ES-I3 (cell line): ENCODE measurements at regions not wholly inside any gene's neighbourhood (a gene's known extent, or its start where the extent isn't known, plus 50 kb on each side); places are given as distances from the start of the nearest gene placed in this dataset.

ENCODE experiments used
- H3K36me3 ChIP-seq: 2 replicates; pipeline ENCODE4 v1.6.1; 2013; ENCODE audit warnings: mild to moderate bottlenecking, low read length, control low read depth, moderate library complexity; ENCODE audit not compliant: insufficient read depth
- H3K4me1 ChIP-seq: 2 replicates; pipeline ENCODE4 v1.6.1; 2013; ENCODE audit warnings: mild to moderate bottlenecking, control low read depth, low read length; ENCODE audit not compliant: insufficient read depth
- H3K9ac ChIP-seq: 2 replicates; pipeline ENCODE4 v1.6.1; 2013; ENCODE audit warnings: low read depth, mild to moderate bottlenecking, low read length, moderate library complexity
- H3K9me3 ChIP-seq: 2 replicates; pipeline ENCODE4 v1.6.1; 2013; ENCODE audit warnings: mild to moderate bottlenecking, low read length, moderate library complexity; ENCODE audit not compliant: control insufficient read depth, insufficient read depth

DNA sequence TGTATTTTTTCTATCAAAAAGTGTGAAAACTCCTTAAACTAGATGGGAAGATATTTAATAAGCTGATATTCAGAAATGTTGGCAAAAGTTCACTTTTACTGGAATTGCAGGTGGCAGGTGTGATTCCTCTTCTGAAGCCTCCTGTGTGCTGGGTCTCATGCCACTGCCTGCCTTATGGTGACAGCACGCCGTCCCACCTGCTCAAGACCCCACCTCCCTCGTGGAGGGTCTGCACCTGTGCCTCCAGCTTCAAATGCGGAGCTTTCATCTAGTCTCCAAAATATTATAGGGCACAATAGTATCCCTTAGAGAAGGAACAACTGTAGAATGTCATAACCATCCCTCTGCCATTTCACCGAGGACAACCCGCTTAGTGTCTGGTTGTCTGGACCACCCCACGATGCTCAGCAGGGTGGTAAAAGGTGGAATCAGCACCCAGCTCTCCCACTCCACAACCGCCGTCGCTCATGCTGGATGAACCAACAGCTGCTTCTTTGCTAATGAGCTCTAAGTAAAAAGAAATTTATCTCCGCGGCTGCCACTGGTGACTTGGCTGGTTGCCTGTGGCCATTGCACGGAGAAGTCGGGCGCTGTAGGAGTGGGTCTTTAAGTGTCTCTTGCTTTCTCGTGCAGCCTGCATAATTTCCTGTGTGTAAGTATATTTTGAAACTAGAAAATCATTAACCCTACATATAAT is 119.3 kb upstream of the TCERG1L start:
- no peaks in the 10 kb centered on the region for H3K36me3 ChIP-seq
- H3K4me1 ChIP-seq, result no peaks in the 10 kb centered on the region
- no peaks in the 10 kb centered on the region for H3K9me3 ChIP-seq
- no peak overlapping the region for H3K9ac ChIP-seq

DNA sequence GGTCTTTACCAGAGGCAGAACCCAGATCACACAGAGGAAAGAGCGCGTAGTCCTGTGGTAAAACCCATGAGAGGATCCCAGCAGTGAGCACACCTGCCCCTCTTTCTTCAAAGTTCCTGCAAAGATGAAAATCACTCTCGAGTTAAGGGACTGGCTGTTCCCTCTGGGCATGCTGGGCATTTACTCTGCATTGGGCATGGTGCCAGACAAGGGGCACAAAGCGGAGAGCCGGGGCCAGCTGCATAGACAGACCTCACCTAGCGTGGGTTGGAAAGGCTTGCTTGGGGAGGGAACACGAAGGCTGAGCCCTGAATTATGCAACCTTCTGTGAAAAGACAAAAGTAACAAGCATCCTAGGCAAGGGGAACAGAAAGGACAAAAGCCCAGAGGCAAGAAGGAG is 120.0 kb upstream of the TCERG1L start:
- Histone ChIP-seq H3K9me3 (no peaks in the 10 kb centered on the region), H3K4me1 (no peaks in the 10 kb centered on the region), H3K9ac (no peak overlapping the region), H3K36me3 (no peaks in the 10 kb centered on the region)

DNA sequence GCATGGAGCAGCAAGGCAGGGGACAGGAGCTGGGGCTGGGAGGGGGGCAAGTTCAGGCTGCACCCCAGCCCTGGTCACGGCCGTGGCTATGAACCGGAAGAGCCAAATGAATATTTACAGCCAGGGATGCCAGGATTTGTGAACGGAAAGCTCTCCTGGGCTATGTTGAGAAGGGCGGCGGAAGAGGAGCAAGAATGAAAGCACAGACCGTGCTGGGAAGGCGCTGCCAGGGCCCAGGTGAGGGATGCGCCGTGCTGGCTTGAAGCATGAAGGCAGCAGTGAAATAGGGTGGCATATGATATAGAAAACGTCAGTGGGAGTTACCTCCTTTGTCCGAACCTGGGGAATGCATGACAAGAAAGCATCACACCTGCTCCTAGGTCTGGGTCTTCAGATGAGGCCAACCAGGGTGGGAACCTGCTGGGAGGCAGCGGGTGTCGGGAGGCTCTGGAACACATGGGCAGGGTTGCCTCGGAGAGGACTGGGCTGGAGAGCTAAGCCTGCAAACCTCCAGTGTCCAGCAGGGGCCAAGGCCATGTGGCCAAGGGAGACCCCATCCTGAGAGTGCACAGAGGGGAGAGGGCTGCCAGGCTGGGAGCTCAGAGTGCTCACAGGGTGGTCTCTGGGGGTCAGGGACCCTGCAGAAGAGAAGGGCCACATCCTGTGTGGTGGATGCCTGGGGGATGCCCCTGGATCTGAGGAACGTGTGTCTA is 120.6 kb upstream of the TCERG1L start:
- Histone ChIP-seq H3K9me3 (no peaks in the 10 kb centered on the region), H3K4me1 (no peaks in the 10 kb centered on the region), H3K36me3 (no peaks in the 10 kb centered on the region), H3K9ac (no peak overlapping the region)

DNA sequence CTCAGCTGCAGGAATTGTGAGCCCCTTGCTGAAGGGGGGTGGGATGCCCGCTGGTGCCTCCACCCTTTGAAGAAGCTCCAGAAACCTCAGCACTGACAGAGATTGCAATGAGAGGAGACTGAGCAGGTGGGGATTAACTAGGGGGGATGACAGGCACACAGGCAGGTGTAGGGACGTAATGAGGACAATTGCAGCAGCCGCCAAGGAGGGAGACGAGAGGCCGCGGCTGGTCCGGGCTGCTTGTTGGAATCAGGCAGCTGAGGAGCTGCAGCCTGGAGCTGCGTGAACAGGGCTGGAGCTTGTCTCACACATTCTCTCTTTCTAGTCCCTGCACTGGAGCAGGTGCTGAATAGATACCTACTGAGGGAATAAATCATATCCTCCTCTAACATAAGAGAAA is 122.0 kb upstream of the TCERG1L start:
- Histone ChIP-seq H3K36me3 (no peaks in the 10 kb centered on the region), H3K4me1 (no peaks in the 10 kb centered on the region), H3K9me3 (no peaks in the 10 kb centered on the region), H3K9ac (no peak overlapping the region)

DNA sequence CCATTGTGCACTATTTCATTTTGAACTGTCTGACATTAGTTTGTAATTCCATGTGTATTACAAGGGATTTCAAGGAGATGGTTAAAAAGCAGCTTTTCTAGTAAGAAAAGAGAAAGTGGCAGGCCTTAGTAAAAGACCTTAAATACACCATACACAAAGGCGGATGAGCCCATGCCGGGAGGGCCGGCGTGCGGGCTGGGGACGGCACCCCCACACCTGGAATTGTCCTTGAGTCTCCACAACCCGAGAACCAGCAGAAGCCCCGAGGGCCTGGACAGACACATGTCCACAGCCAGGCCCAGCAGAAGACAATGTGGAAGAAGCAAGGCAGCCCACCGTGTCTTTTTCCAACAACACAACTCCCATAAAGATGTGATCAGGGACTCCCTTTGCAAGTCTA is 123.7 kb upstream of the TCERG1L start:
- Histone ChIP-seq H3K9ac (no peak overlapping the region), H3K4me1 (no peaks in the 10 kb centered on the region), H3K36me3 (no peaks in the 10 kb centered on the region), H3K9me3 (no peaks in the 10 kb centered on the region)

DNA sequence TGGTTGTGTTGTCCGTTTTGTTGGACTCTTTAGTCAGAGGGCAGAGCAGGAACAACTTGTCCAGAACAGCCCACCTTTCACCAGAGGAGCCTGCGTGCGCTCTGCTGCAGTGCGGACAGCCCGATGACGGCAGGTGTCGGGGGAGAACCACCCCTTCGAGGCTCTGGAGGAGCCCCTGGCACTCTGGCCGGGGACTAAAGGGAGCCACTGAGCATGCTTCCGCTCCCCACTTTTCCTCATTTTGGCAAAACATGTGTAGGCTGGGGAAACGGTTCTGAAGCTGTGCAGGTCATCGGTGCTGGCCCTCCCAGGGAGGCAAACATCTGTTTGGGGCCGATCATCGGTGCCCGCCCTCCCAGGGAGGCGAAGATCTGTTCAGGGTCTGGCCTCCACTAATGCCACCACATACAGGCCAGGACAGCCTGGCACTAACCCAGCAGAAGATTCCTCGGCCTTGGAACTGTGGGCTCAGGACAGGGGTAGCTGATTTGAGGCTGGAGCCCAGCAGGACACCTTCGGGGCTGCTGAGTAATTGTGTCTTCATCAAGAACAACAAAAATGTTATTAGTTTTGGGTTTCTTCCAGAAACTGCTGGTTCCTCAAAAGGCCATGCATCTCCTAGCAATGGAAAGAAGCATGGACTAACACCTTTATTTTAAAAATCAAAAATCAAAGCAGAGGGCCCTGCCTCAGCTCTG is 124.4 kb upstream of the TCERG1L start:
- no peaks in the 10 kb centered on the region for H3K9me3 ChIP-seq
- no peak overlapping the region for H3K9ac ChIP-seq
- H3K36me3 ChIP-seq, result no peaks in the 10 kb centered on the region
- H3K4me1 ChIP-seq, result no peaks in the 10 kb centered on the region

DNA sequence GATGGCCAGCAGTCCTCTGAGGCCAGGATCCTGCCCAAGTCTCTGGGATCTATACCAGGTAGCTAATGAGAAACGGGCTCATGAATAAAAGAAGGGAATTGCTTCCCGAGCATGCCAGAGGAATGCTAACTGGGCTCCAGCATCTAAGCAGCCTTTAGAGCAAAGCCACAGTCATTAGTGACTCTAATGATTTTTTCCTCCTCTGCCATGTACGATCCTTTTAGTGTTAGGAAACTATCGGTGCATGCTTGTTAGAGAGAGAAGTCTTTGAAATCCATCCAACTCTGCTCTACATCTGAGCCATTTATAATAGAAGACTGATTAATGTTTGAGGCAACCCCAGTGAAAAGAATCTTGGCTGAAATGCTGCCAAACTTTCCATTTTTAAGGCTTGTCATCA is 124.9 kb upstream of the TCERG1L start:
- Histone ChIP-seq H3K4me1 (no peaks in the 10 kb centered on the region), H3K9ac (no peak overlapping the region), H3K9me3 (no peaks in the 10 kb centered on the region), H3K36me3 (no peaks in the 10 kb centered on the region)

DNA sequence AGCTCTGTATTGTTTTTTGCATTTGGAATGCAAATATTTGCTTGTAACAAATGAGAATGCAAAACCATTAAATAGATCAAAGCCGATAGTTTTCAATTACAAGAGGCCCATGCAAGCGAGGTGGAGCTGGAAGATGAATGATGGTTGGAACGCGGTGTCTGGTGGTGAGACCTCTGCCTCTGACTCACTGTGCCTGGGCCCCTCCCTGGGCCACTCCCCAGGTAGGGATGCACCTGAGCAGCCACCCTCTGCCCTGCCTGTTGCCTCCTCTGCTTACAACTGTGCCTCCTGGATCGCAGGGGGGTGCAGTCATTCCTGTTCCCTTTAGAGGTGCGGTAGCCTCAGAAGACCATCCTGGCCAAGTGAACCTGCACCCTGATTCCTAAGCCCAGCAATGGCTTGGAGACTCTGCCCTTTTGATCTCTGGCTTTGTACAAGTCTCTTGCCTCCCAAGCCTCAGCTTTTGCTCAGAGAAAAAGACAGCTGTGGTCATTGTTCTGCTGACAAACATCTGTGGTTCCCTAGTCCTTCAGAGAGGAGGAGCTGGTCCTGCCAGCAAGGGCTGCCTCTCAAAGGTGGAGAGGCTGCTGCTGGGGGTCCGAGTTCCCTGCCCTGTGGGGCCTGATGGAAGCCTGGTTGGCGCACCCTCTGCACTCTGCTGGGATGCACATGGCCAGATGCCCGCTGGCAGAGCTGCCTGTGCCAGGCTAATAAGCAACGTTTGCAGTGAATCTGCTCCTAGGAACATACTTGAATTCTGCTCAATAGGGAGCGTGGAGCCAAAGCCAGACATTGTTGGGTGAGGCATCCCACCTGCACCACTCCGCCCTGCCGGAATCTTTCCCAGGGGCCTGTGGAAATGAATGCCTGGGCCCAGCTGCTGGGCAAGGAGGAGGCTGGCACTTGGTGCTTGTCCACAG is 126.3 kb upstream of the TCERG1L start:
- no peak overlapping the region for H3K9ac ChIP-seq
- H3K4me1 ChIP-seq, result no peaks in the 10 kb centered on the region
- no peaks in the 10 kb centered on the region for H3K9me3 ChIP-seq
- H3K36me3 ChIP-seq, result no peaks in the 10 kb centered on the region

DNA sequence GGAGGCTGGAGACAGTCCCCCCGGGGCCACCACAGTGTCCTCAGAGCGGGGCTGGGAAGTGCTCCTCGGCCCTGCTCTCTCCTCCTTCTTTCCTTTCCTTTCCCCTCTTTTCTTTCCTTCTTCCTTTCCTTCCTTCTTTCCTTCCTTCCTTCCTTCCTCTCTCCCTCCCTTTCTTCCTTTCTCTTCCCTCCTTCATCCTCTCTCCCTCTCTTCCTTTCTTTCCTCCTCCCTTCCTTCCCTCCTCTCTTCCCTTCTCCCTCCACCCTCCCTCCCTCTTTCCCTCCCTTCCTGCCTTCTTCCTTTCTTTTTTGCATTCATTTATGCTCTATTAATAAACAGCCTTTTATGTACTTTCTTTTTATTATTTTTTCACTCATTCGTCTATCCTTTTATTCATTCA is 127.1 kb upstream of the TCERG1L start:
- no peak overlapping the region for H3K9ac ChIP-seq
- no peaks in the 10 kb centered on the region for H3K9me3 ChIP-seq
- H3K4me1 ChIP-seq, result no peaks in the 10 kb centered on the region
- H3K36me3 ChIP-seq, result no peaks in the 10 kb centered on the region

DNA sequence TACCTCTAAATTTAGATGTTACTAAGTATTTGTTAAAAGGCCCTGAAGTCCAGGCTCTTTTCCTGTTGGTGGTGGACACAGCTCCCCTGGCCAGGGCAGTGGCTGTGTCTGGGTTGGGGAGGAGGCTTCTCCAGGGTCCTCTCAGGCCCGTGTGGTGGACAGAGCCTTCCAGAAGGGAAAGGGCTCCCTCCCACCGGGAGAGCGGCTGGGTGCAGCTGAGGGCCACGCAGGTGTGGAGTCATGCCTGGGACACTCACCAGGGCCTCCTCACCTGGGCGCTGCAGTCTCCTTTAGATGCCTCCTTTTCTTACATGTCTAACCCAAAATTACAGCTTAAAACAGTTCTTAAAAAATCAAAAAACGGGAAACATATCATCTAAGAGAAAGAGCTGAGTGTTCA is 128.2 kb upstream of the TCERG1L start:
- Histone ChIP-seq H3K4me1 (no peaks in the 10 kb centered on the region), H3K9ac (no peak overlapping the region), H3K9me3 (no peaks in the 10 kb centered on the region), H3K36me3 (no peaks in the 10 kb centered on the region)

DNA sequence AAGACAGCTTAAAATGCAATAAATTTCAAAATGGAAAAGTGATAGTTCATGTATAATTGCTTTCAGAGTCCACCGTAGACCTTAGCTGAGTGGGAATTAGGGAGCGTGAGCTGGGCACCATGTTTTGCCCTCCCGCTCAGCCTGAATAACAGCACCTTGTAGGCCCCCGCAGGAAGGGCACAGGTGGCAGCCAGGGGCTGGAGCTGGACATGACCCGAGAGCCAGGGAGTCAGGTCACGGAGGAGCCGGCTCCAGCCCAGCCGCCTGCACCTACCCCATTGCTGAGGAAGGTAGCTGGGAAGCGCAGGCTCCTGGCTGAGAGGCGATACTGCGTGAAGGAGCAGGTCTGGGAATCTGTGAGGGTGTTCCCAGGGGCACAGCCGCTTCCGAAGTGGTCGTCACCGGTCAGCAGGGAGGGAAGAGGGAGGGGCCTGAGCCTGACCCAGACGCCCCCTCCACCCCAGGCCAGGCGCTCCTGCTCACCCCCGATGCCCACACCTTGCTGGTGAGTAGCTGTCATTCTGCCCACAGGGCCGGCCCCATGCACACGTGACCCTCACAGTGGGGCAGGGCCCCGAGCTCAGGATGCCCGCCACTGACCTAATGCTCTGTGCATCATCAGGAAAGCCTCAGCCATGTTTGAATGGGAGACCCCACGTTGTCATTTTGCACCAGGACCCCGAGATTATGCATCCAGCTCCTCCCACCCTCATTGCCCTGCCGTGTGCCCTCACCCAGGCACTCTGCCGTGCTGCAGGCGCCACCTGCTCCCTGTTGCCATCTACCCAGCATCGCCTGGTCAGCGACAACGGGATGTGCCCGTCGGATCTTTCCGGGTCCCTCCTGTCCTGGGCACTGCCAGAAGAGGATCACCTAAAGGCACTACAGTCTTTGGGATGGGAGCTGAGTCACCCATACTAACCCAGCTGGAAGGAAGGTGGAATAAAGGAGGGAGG is 129.2 kb upstream of the TCERG1L start:
- H3K36me3 ChIP-seq, result no peaks in the 10 kb centered on the region
- no peak overlapping the region for H3K9ac ChIP-seq
- H3K9me3 ChIP-seq, result no peaks in the 10 kb centered on the region
- H3K4me1 ChIP-seq, result no peaks in the 10 kb centered on the region

DNA sequence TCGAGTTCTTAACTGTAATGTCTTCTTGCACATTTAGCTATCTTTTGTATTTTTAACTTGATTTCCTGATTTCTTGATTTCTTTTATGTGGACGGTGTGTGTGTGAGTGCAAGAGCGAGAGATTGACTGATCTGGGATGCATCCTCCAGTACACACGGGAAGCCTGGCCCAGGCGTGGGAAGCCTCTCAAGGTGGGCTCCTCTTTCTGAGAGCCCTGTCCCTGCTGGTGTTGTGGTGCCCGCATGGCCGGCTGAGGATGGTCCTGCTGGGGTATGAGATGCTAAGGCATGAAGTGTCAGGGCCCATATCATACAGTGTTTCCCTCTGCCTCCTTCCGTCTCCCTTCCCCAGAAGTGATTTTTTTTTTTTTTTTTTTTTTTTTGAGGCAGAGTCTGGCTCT is 130.8 kb upstream of the TCERG1L start:
- Histone ChIP-seq H3K9ac (no peak overlapping the region), H3K9me3 (no peaks in the 10 kb centered on the region), H3K4me1 (no peaks in the 10 kb centered on the region), H3K36me3 (no peaks in the 10 kb centered on the region)

DNA sequence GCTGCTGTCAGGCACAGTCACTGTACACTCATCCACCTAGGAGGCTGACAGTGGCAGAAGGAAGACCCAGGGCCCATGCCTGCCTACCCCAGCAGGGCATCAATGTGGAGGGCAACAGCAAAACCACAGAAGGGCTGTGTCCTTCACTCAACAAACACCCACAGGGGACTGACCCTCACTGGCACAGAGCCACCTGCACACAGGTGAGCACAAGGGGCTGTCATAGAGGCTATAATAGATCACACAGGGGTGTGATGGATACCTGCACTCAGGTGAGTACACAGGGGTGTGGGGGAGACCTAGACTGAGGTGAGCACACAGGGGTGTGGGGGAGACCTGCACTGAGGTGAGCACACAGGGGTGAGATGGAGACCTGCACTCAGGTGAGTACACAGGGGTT is 132.8 kb upstream of the TCERG1L start:
- Histone ChIP-seq H3K9me3 (no peaks in the 10 kb centered on the region), H3K9ac (no peak overlapping the region), H3K36me3 (no peaks in the 10 kb centered on the region), H3K4me1 (no peaks in the 10 kb centered on the region)
